ENCODE measurements at regions not wholly inside any gene's neighbourhood (a gene's known extent, or its start where the extent isn't known, plus 50 kb on each side); places are given as distances from the start of the nearest gene placed in this dataset.
"Not testable (repeated sequence)": the region's sequence is repeated elsewhere in the genome, so short reads cannot be mapped to it uniquely, and the experiment has no call there.

GRCh38 chr3:18237251-18238005 lies 187.7 kb downstream of the SATB1 start:
- DNase-seq (ENCODE audit: insufficient read length, low spot score), result no peak
- FAIRE-seq, result no peak

GRCh38 chr3:18236726-18237125 lies 188.4 kb downstream of the SATB1 start:
- DNase-seq (ENCODE audit: insufficient read length, low spot score), result no peak
- no peak for FAIRE-seq

- FAIRE-seq (no peak), DNase-seq (ENCODE audit: insufficient read length, low spot score) (no peak)
These were observed 190.3 kb downstream of the SATB1 start for GRCh38 chr3:18234717-18235335.

DNA sequence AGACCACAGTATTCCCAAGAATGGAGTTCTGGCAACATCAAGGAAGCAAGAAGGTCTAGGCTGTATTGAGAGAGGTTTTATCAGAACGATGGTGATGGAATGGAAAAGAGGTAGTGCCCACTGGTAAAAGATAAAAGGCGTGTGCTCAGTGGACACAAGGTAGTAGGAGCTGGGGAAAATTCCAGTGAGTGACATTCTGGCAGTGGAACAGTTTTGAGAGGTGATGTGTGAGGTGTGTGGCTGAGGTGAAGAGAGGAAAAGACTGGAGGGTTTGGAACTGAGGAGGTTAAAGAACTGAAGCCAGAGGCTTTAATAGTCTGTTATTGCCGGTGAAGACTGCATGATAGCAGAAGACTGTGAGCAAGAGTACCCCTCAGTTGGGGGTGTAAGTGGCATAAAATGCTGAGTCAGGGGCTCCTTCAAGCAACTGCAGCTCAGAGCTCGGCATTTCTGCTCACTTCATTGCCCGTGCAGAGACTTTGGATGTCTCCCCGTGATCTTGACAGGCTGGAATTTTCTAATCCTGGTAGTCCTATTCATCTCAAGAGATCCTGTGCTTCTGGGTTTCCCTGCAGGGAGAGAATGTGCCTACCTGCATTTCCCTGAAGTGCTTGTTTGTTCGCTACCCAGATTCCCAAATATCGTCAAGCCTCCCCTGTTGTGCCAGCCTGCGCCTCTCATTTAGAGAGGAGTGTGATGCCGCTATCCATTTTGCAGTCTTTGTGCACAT lies 191.0 kb downstream of the SATB1 start:
- FAIRE-seq, result no peak
- no peak for DNase-seq (ENCODE audit: insufficient read length, low spot score)

DNA sequence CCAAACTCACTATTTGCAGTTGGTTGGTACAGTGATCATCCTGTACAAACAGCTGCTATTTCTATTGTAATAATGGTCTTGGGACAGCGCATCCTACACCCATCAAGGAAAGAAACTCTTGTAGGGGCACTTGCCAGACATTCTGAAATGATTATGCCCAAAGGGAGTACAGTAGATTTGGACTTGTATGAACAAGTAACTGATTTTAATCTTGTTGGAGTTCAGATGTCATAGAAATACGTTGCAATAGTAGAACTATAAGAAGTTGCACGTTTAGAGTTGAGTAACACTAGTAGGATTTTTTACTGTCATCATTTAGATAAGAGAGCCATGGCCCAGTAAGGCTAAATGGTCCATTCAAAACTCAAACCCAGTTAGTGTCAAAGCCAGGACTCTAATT lies 192.8 kb downstream of the SATB1 start:
- no peak for FAIRE-seq
- no peak for DNase-seq (ENCODE audit: insufficient read length, low spot score)

DNA sequence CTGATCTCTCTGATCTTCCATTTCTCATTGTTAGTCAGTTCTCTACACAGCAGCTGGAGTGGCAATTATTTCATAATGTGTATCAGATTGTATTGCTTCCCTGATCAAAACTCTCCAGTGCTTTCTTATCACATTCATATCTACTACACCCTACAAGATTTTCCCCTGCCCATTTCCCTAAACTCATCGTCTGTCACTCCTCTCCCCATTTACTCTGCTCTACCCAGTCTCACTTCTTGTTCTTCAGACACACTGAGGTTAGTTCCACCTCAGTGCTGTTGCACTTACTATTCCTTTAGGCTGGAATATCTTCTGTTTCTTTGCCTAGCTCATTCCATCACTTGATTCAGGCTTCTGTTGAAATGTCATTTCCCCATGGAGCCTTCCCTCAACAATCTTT lies 197.1 kb downstream of the SATB1 start:
- no peak for DNase-seq (ENCODE audit: insufficient read length, low spot score)
- no peak for FAIRE-seq

- no peak for DNase-seq (ENCODE audit: insufficient read length, low spot score)
- no peak for FAIRE-seq
These were observed 199.4 kb downstream of the SATB1 start for GRCh38 chr3:18225709-18226108.

- no peak for FAIRE-seq
These were observed 200.7 kb downstream of the SATB1 start for GRCh38 chr3:18224426-18224825.

DNA sequence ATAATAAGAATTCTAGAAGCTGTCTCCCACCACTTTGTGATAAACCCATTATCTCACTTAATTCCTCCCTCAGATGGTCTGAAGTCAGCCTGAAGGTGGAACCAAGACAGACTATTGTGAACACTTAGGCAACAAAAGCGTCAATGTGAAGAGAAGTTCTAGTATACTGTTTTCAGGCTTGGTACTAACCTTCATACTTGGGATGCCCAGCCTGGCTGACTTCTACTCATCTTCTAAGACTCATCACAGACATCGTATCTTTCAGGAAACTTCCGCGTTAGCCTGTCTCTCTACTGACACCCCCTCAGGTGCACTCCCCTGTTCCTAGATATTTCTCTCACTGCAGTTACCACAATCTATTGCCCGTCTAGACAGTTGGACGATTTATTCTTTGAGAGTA lies 201.2 kb downstream of the SATB1 start:
- DNase-seq (ENCODE audit: insufficient read length, low spot score), result no peak
- FAIRE-seq, result no peak

More at GRCh38 chr3:18224426-18224825, 200.7 kb downstream of the SATB1 start:
- DNase-seq (ENCODE audit: insufficient read length, low spot score), result no peak

DNA sequence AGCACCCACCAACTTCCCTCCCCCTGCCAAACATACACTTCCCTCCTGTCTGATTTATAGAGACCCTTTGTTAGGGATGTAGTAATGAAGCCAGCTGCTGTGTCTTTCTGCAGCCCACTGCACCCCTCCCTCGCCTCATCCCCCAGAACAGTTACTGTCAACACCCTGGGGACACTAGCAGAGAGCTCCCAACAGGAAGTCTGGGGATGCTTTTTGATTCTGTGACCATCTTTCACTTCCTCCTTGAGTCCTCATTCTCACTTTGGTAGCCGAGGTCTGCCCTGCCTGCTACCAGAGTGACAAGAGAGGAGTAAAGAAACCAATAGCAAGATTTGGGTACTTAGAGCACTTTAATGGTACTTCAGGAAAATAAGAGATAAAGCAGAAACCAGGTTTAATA lies 201.6 kb downstream of the SATB1 start:
- DNase-seq (ENCODE audit: insufficient read length, low spot score) (no peak), FAIRE-seq (no peak)

DNA sequence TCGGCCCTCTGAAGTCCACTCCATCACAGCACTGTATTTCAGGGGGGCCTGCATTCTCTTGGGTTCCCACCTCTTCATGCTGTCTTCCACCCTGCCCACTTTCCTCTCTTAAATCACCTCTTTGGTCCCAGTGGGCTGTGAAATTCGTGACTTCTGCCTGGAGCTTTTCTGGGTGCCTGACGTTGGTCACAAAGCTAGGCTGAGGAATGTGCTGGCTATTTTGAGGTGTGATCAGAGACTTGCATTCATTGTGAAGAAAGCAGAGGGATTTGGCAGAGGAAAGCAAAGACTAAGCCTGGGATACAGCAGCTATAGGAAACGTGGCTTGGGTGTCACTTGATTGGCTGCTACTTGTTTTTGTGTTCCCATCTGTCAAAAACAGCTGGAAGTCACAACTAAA lies 202.5 kb downstream of the SATB1 start:
- FAIRE-seq (no peak), DNase-seq (ENCODE audit: insufficient read length, low spot score) (no peak)

DNA sequence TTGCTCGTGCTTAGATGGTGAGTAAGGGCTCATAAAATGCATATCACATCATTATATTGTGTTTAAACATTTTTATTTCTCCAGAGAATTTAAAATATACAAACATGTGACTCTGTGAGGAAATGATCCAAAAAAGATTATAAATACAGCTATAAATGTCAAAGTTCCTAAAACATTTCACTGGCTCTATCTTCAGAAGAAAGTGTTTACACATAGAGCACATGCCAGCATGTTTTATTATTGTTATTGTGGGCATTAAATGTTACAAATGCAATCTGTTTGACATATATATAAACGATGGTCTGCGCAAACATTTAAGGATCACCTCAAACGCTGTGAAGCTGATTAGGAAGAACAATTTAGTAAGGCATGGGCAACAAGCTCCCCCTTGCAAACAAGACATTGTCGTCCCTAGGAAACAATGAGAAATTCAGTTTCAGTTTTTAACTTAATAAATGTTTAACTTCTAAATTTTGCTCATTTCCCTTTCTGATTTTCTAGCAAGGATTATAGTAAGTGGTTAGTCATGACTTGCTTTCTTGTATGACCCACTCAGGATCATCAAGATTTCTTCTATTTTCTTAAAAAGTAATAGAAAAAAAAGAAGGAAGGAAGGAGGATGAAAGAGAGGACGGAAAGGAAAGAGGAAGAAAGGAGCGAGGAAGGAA lies 207.5 kb downstream of the SATB1 start:
- FAIRE-seq, result no peak
- no peak for DNase-seq (ENCODE audit: insufficient read length, low spot score)

DNA sequence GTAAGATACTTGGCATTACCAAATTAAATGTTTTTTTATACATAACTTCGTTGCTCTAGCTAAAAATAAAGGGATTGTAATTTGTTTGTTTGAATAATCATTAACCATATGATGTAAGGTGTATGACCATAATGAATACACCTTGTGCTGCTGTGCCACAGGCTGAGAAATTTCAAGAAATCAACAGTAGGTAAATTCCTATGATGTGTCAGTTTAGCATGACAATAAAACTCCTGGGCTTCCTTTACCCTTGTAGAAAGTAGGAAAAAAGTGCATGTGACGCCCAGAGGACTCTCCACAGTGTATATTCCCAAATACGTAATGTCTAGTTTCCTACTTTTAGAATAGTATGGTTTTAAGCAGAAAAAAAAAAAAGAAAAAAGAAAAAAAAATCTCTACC lies 208.1 kb downstream of the SATB1 start:
- FAIRE-seq, result no peak

DNA sequence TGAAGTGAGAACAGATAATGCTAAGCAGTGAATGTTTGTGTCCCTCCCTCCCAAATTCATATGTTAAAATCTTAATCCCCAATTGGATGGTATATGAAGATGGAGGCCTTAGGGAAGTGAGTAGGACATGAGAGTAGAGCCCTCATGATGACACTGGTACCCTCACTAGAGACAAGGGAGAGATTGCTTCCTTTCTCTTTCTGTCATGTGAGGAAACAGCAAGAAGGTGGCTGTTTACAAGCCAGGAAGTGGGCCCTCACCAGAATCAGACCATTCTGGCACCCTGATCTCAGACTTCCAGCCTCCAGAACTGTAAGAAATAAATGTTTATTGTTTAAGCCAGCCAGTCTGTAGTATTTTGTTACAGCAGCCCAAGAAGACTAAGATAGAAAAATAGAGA lies 209.5 kb downstream of the SATB1 start:
- DNase-seq (ENCODE audit: insufficient read length, low spot score) (no peak), FAIRE-seq (no peak)

More for the DNA sequence above, 208.1 kb downstream of the SATB1 start:
- DNase-seq (ENCODE audit: insufficient read length, low spot score), result no peak

DNA sequence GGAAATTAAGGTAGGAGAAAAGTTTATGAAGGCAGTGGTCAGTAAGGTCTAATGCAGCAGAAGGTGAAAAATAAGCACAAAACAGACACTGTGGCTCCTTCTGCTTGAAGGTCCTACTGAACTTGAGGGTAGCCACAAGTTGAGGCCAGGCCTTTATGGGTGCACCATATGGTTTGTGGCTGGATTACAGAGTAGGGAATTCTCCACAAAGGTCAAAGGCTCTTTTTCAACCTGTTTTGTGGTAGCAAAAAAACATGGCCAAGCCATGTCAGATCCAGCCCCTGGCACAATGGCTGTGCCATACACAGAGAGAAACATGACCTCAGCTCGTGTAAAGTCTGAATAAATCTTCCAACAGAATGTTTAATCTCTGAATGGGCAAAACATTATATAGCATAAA lies 214.0 kb downstream of the SATB1 start:
- FAIRE-seq, result no peak
- no peak for DNase-seq (ENCODE audit: insufficient read length, low spot score)

DNA sequence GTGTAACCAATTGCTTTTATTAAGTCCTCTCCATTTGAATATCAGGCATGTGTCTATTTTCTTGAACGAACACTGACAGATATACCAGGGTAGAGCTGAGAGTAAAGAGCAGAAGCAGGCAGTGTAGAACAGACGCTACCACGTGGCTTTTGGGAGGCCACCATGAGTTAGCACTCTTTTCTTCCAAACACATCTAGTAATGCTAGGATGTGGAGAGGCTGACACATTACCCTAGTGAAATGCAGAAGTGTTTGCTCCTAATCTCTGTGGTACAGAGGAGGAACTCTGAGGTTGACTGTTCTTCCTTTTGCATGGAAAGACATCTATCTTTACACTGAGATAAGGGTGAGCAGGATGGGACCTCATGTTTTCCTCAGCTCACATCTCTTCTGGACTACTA lies 216.3 kb downstream of the SATB1 start:
- FAIRE-seq (no peak), DNase-seq (ENCODE audit: insufficient read length, low spot score) (no peak)

GRCh38 chr3:18208091-18208490 lies 217.0 kb downstream of the SATB1 start:
- no peak for DNase-seq (ENCODE audit: insufficient read length, low spot score)
- FAIRE-seq, result no peak

DNA sequence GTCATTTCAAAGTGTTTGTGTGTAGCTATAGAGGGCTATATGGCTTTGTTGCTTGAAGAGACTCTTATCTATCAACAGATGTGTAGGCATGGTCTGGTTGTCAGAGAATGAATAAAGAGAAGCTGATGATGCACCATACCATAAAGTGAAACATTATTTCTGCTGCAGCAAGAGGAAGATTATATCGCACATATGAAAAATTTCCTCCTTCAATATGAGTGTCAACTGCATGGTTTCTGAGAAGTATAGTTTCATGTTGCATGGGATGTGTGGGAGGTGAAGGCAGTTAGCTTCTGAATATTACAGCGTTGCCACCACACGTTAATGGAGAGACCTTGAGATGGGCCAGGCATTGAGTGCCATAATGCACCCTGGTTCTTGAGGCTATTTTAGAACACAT lies 217.9 kb downstream of the SATB1 start:
- no peak for DNase-seq (ENCODE audit: insufficient read length, low spot score)
- no peak for FAIRE-seq

GRCh38 chr3:18205701-18206100 lies 219.4 kb downstream of the SATB1 start:
- DNase-seq (ENCODE audit: insufficient read length, low spot score); FAIRE-seq: not testable (repeated sequence)

- DNase-seq (ENCODE audit: insufficient read length, low spot score) (no peak), FAIRE-seq (no peak)
These were observed 223.8 kb downstream of the SATB1 start for GRCh38 chr3:18201315-18201714.

DNA sequence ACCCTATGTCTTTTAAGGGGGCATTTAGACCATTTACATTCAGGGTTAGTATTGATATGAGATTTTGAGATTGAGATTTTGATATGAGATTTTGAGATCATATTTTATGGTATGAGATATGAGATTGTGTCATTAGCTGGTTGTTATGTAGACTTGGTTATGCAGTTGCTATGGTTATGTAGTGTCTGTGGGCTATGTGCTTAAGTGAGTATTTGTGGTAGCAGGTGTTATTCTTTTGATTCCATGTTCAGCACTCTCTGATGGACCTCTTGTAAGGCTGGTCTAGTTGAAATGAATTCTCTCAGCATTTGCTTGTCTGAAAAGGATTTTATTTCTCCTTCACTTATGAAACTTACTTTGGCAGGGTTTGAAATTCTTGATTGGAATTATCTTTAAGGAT lies 225.4 kb downstream of the SATB1 start:
- FAIRE-seq (no peak), DNase-seq (ENCODE audit: insufficient read length, low spot score) (no peak)
